Smooth muscle cell (in vitro differentiated cells): ENCODE measurements at regions not wholly inside any gene's neighbourhood (a gene's known extent, or its start where the extent isn't known, plus 50 kb on each side); places are given as distances from the start of the nearest gene placed in this dataset.
"Not testable (repeated sequence)": the region's sequence is repeated elsewhere in the genome, so short reads cannot be mapped to it uniquely, and the experiment has no call there.

ENCODE experiments used
- DNase-seq: peaks from one replicate; lab custom pipeline; 2025; ENCODE audit not compliant: unreplicated experiment; lab: John Stamatoyannopoulos, UW
- H2AFZ ChIP-seq: fragments of 200-600 bp; sonication (generic); 2 replicates; pipeline ENCODE4 v1.6.0; 2016; ENCODE audit warnings: antibody characterized with exemption, low read depth, mild to moderate bottlenecking
- H3F3A ChIP-seq: fragments of 200-600 bp; sonication (generic); 2 replicates; pipeline ENCODE4 v1.6.0; 2017; ENCODE audit warnings: antibody characterized with exemption, low read depth
- H3K27ac ChIP-seq: fragments of 200-600 bp; sonication (generic); 2 replicates; pipeline ENCODE4 v1.5.1; 2016; ENCODE audit warnings: low read depth, mild to moderate bottlenecking
- H3K27me3 ChIP-seq: fragments of 200-600 bp; sonication (generic); 2 replicates; pipeline ENCODE4 v1.6.1; 2016; ENCODE audit warnings: low read depth, mild to moderate bottlenecking
- H3K36me3 ChIP-seq: fragments of 200-600 bp; sonication (generic); 2 replicates; pipeline ENCODE4 v1.5.1; 2016; ENCODE audit warnings: low read depth
- H3K4me1 ChIP-seq: fragments of 200-600 bp; sonication (generic); 2 replicates; pipeline ENCODE4 v1.5.1; 2016; ENCODE audit warnings: low read depth
- H3K4me2 ChIP-seq: fragments of 200-600 bp; sonication (generic); 2 replicates; pipeline ENCODE4 v1.6.0; 2016; ENCODE audit warnings: mild to moderate bottlenecking
- H3K4me3 ChIP-seq: fragments of 200-600 bp; sonication (generic); 2 replicates; pipeline ENCODE4 v1.5.1; 2016; ENCODE audit warnings: mild to moderate bottlenecking
- H3K79me2 ChIP-seq: fragments of 200-600 bp; sonication (generic); 2 replicates; pipeline ENCODE4 v1.6.0; 2016; ENCODE audit warnings: low read depth, mild to moderate bottlenecking
- H3K9ac ChIP-seq: fragments of 200-600 bp; sonication (generic); 2 replicates; pipeline ENCODE4 v1.6.0; 2016; ENCODE audit warnings: low read depth
- H3K9me3 ChIP-seq: fragments of 200-600 bp; sonication (generic); replicated peaks from 2 replicates; pipeline ENCODE4 v1.5.1; 2016; ENCODE audit warnings: low read depth
- H4K20me1 ChIP-seq: fragments of 200-600 bp; sonication (generic); 2 replicates; pipeline ENCODE4 v1.6.0; 2016; ENCODE audit warnings: low read depth
- CTCF ChIP-seq: fragments of 200-600 bp; sonication (generic); IDR thresholded peaks from 2 replicates; pipeline ENCODE4 v1.5.1; 2017; ENCODE audit warnings: borderline replicate concordance, mild to moderate bottlenecking, antibody characterized with exemption; ENCODE audit not compliant: insufficient read depth, poor library complexity, severe bottlenecking
- WGBS: methylation state at CpG from one replicate; pipeline ENCODE4 v1.1.7; 2016; ENCODE audit warnings: low lambda C conversion rate; 5-methylcytosine and 5-hydroxymethylcytosine counted together

- H3K36me3 ChIP-seq: no peaks in the 10 kb centered on the region
- H3K4me3 ChIP-seq: no peak overlapping the region
- peaks cover 22% of the 10 kb centered on the region for H3F3A ChIP-seq
- H3K9ac ChIP-seq: no peak overlapping the region
- no peak for TF ChIP-seq CTCF
- no peak overlapping the region for H3K4me2 ChIP-seq
- no peak overlapping the region for H2AFZ ChIP-seq
- H3K79me2 ChIP-seq: no peaks in the 10 kb centered on the region
- no peak overlapping the region for H3K27ac ChIP-seq
- WGBS: 71% methylated on average over 3 of the region's 3 CpGs
- no peaks in the 10 kb centered on the region for H4K20me1 ChIP-seq
- no peaks in the 10 kb centered on the region for H3K9me3 ChIP-seq
- H3K4me1 ChIP-seq: no peaks in the 10 kb centered on the region
- DNase-seq: no peak
- H3K27me3 ChIP-seq: no peaks in the 10 kb centered on the region
Observed at GRCh38 chr3:55264919-55265318, 222.2 kb downstream of the WNT5A start.

- Histone ChIP-seq H3K9ac (no peak overlapping the region), H3K9me3 (no peaks in the 10 kb centered on the region), H3K4me3 (no peak overlapping the region), H2AFZ (no peak overlapping the region), H3F3A (no peaks in the 10 kb centered on the region), H3K36me3 (no peaks in the 10 kb centered on the region), H3K27me3 (no peaks in the 10 kb centered on the region), H3K4me2 (no peak overlapping the region), H3K27ac (no peak overlapping the region), H3K79me2 (no peaks in the 10 kb centered on the region), H4K20me1 (no peaks in the 10 kb centered on the region), H3K4me1 (no peaks in the 10 kb centered on the region)
- DNase-seq: no peak
- no peak for TF ChIP-seq CTCF
Observed at GRCh38 chr3:55252921-55253320, 234.2 kb downstream of the WNT5A start.

- H3K9ac ChIP-seq, H3K36me3 ChIP-seq, H3K9me3 ChIP-seq, H3K4me1 ChIP-seq, H3K4me2 ChIP-seq, DNase-seq, H3K79me2 ChIP-seq, H3K4me3 ChIP-seq, H3K27ac ChIP-seq, H4K20me1 ChIP-seq, H3K27me3 ChIP-seq, H2AFZ ChIP-seq: not testable (repeated sequence)
- 88% methylated on average over 6 of the region's 6 CpGs for WGBS
- H3F3A ChIP-seq: peaks cover 11% of the 10 kb centered on the region
Observed at GRCh38 chr3:55249156-55249555, 237.9 kb downstream of the WNT5A start.

- H3K4me2 ChIP-seq: no peak overlapping the region
Observed at GRCh38 chr3:55247666-55248065, 239.4 kb downstream of the WNT5A start.

More at GRCh38 chr3:55247666-55248065, 239.4 kb downstream of the WNT5A start:
- WGBS: 56% methylated on average over 3 of the region's 3 CpGs
- H3K79me2 ChIP-seq: no peaks in the 10 kb centered on the region
- peaks cover 8% of the 10 kb centered on the region for H3K4me1 ChIP-seq
- no peak for TF ChIP-seq CTCF
- H3K4me3 ChIP-seq: no peak overlapping the region
- H3K9ac ChIP-seq: no peak overlapping the region
- H4K20me1 ChIP-seq: no peaks in the 10 kb centered on the region
- H3K9me3 ChIP-seq: no peaks in the 10 kb centered on the region
- no peak for DNase-seq
- peaks cover 11% of the 10 kb centered on the region for H3F3A ChIP-seq
- no peaks in the 10 kb centered on the region for H3K27me3 ChIP-seq
- no peaks in the 10 kb centered on the region for H3K36me3 ChIP-seq
- no peak overlapping the region for H2AFZ ChIP-seq
- H3K27ac ChIP-seq: peak overlapping the region; percentile 23
